ENCODE measurements at regions not wholly inside any gene's neighbourhood (a gene's known extent, or its start where the extent isn't known, plus 50 kb on each side); places are given as distances from the start of the nearest gene placed in this dataset.
"Not testable (repeated sequence)": the region's sequence is repeated elsewhere in the genome, so short reads cannot be mapped to it uniquely, and the experiment has no call there.

DNA sequence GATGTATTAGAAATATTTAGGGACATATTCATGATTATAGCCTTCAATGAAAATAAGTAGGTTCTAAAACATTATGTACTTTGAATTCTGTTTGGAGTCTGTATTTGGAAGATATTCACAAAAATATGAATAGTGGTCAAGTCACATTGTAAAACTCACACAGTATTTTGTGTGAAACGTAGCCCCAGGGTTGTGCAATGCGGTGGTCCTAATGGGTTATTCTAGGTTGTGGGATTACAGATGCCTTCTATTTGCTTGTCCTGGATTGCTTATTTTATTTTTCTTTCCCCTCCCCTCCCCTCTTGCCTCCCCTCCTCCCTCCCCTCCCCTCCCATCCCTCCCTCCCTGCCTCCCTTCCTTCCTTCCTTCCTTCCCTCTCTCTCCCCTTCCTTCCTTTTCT is 93.7 kb upstream of the THUMPD2 start:
- no peak for DNase-seq (ENCODE audit: low spot score)

DNA sequence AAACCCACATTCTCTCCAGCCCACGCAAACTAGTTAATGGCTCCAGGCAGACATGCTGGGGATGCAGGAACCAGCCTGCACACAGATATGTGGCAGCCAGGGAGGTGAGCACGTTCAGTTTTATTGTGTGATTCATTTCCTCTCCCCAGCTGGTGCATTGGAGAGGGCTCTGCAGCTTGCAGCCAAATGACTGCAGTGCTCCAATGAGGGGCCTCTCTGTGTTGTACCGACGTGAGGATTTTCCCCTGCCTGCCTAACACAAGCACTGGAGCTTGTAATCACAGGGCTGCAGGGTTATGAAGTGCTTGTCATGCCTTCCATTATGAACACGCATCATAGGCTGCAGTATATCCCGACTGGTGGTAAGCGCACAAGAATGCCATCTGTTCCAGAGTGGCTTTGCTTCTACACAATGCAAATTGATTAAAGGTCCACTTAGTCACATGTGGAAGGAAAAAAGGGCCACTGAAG is 92.3 kb upstream of the THUMPD2 start:
- no peak for DNase-seq (ENCODE audit: low spot score)

- no peak for DNase-seq (ENCODE audit: low spot score)
These were observed 91.8 kb upstream of the THUMPD2 start for GRCh38 chr2:39870871-39871270.

- no peak for DNase-seq (ENCODE audit: low spot score)
These were observed 88.2 kb upstream of the THUMPD2 start for GRCh38 chr2:39867268-39867667.

- DNase-seq (ENCODE audit: low spot score) = no peak
These were observed 86.7 kb upstream of the THUMPD2 start for GRCh38 chr2:39865751-39866150.

GRCh38 chr2:39863672-39864071 is 84.6 kb upstream of the THUMPD2 start:
- not testable (repeated sequence) for DNase-seq (ENCODE audit: low spot score)

- DNase-seq (ENCODE audit: low spot score) = no peak
These were observed 81.5 kb upstream of the THUMPD2 start for GRCh38 chr2:39860538-39860937.

DNA sequence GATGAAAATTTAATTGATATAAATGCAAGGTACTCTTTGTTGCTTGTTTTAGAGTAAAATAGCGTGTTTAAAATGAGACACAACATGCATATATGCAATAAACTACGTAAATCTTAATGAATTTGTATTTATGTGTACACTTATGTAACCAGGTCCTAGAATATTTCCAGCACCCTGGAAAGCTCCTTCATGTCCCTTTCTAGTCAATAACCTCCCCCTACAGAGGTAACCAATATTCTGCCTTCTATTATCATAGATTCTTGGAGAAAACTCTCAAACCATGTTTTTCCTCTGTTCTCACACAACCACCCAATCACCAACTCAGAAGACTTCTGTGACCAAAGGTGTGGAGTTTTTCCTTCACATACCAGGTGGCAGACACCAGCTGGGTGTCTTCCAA is 79.6 kb upstream of the THUMPD2 start:
- no peak for DNase-seq (ENCODE audit: low spot score)

DNA sequence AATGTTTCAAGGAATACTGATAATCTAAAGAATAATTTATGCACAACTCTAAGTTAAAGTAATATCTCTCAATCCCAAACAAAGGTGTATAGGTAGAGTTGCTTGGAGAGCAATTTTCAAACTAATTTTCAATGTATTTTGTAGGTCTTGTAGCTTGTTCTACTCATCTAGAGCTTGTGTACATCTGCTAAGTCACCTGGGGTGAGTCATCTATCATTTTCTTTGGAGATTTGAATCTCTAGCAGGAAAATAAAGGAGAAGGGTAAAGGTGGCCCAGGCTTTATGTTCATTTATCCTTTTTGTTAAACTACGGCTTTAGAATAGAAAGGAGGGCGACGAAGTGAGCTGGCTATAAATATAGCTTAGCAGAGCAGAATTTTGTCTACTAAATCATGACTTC is 76.8 kb upstream of the THUMPD2 start:
- no peak for DNase-seq (ENCODE audit: low spot score)

- no peak for DNase-seq (ENCODE audit: low spot score)
These were observed 75.7 kb upstream of the THUMPD2 start for GRCh38 chr2:39854771-39855170.

- no peak for DNase-seq (ENCODE audit: low spot score)
These were observed 73.8 kb upstream of the THUMPD2 start for GRCh38 chr2:39852831-39853230.

DNA sequence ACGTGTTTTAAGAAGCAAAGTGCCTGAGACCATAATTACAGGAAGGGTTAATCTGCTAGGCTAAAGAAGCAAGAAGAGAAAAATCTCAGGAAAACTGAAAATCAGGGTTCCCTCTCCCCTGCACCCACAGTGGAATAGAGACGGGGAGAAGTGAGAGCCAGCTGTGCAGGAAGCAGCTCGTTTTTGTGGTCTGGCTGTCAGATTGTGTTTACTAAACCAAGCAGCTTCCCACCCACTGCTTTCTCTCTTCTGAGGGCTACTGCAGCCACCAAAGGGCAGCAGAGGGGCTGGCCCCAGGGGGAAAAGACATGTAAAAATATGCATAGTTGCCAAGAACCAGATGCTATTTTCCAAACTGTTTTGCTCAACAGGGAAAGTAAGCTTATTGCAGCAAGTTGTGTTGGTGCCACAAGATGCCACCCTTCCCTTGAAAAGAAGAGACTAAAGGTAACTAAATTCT is 72.6 kb upstream of the THUMPD2 start:
- peak; percentile 17 for DNase-seq (ENCODE audit: low spot score)

GRCh38 chr2:39851251-39851650 is 72.2 kb upstream of the THUMPD2 start:
- no peak for DNase-seq (ENCODE audit: low spot score)

GRCh38 chr2:39849982-39850526 is 71.0 kb upstream of the THUMPD2 start:
- no peak for DNase-seq (ENCODE audit: low spot score)

DNA sequence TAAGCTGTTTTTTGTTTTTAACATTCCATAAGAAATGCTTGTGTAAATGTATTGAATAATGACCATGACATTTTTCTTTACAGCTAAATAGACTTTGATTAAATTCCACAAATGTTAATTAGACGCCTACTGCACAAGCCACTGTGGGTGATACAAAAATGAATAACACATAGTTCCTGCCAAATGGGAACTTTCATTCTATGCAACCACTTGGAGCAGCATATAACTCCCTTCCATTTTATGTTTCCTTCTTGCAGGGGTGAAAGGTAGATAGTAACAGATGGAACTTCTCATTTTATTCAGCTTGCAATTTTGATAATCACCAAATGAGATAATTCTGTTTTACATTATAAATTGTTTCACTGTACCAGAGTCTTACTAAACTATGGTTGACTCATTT is 70.0 kb upstream of the THUMPD2 start:
- no peak for DNase-seq (ENCODE audit: low spot score)

DNA sequence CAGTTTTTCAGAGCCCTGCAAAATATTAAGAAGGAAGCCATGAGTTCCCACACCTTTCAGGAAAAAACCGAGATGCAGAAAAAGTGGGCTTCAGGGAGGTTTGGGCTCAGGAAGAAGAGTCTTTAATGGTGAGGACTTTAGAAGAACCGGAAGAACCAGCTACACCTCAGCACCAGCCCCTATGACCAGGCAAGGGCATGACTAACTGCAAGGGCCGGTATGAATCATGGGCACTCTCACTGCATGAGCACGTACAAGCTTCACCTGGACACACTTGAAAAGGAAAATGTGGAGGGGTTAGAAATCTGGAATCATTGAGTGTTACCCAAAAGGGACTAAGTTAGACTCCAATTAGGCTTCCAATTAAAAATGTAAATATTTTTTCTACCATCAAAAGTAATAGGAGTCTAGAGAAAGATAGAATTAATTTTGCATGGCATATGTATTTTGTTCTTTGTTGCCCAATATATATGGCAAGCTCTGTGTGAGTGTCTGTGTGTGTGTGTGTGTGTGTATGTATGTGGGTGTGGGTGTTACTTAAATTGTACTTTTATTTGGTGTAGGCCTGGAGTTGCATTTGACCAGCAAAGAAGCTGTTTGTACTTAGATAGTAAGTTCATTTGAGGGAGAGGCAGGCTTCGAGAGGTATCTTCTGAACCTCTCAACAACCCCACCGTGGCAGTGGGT is 66.5 kb upstream of the THUMPD2 start:
- DNase-seq (ENCODE audit: low spot score) = no peak

- DNase-seq (ENCODE audit: low spot score) = no peak
These were observed 60.3 kb upstream of the THUMPD2 start for GRCh38 chr2:39839261-39839848.

- no peak for DNase-seq (ENCODE audit: low spot score)
These were observed 59.5 kb upstream of the THUMPD2 start for GRCh38 chr2:39838589-39838988.

DNA sequence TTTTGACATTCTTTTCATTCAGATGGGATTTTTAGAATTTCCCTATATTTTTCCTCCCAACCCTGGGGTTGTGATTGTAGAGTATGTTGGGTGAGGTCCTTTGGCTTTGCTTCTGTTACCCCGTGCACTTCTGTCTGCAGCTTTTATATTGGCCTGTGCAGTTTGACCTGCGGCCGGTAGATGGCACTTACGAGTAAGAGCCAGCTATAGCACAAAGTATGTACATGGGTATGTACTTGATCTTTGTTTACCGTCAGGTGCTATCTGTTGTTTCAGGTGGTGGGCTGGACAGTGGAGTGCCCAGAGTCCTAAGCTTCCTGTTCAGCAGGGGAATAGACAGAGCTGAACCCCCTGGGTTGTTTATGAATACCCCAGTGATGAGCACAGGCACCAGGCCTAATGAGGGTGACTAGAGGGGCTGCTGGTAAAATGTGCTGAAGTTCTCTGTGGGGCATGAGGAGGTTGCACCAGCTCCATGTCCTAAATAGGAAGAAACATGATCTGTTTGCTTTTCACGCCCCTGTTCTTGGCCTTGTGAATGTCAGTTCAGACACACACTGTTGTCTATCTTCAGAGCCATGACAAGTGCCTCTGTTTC is 58.9 kb upstream of the THUMPD2 start:
- DNase-seq (ENCODE audit: low spot score) = peak; percentile 53

DNA sequence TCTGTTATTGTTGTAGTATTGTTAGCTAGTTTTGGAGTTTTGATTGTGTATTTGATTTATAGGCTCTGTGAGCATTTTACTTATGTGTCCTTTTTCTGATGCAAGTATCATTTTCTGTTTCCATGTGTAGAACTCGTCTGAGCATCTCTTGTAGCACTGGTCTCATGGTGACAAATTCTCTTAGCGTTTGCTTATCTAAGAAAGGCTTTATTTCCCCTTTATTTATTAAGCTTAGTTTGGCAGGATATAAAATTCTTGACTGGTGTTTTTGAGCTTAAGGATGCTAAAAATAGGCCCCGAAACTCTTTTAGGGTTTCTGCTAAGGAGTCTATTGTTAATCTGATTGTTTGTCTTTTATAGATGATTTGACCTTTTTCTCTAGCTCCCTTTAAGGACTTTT is 57.6 kb upstream of the THUMPD2 start:
- DNase-seq (ENCODE audit: low spot score) = no peak

- no peak for DNase-seq (ENCODE audit: low spot score)
These were observed 55.4 kb upstream of the THUMPD2 start for GRCh38 chr2:39834426-39834825.

- DNase-seq (ENCODE audit: low spot score) = not testable (repeated sequence)
These were observed 51.6 kb upstream of the THUMPD2 start for GRCh38 chr2:39830610-39831009.
